ENCODE measurements at regions not wholly inside any gene's neighbourhood (a gene's known extent, or its start where the extent isn't known, plus 50 kb on each side); places are given as distances from the start of the nearest gene placed in this dataset.

GRCh38 chr12:5195244-5195643, 151.6 kb downstream of the KCNA5 start:
- Histone ChIP-seq H3K27me3 (ENCODE audit: control insufficient read depth in 1 of 2, insufficient read depth in 2 of 2, low read length in 1 of 2) (no peaks in the 10 kb centered on the region), H3K4me3 (ENCODE audit: low read length in 2 of 2) (no peak overlapping the region), H3K36me3 (ENCODE audit: control insufficient read depth in 1 of 2, insufficient read depth in 2 of 2, low read length in 1 of 2) (no peaks in the 10 kb centered on the region), H3K4me1 (ENCODE audit: control insufficient read depth in 1 of 2, insufficient read depth in 2 of 2, low read length in 2 of 2) (no peaks in the 10 kb centered on the region), H3K9me3 (ENCODE audit: control insufficient read depth, low read length) (no peaks in the 10 kb centered on the region), H3K27ac (ENCODE audit: low read depth in 1 of 2, low read length in 2 of 2) (no peak overlapping the region)
- no peak for ATAC-seq (ENCODE audit: low FRiP score)
- intact Hi-C loops (cut with DNase I), result no loop called here
- 32 to 65% methylated on average over 1 of the region's 1 CpG for WGBS, 2 donors
- no peak for DNase-seq

- H3K27ac ChIP-seq (ENCODE audit: low read depth in 1 of 2, low read length in 2 of 2), result no peak overlapping the region
- H3K27me3 ChIP-seq (ENCODE audit: control insufficient read depth in 1 of 2, insufficient read depth in 2 of 2, low read length in 1 of 2), result no peaks in the 10 kb centered on the region
- no peak overlapping the region for H3K4me3 ChIP-seq (ENCODE audit: low read length in 2 of 2)
- no peaks in the 10 kb centered on the region for H3K4me1 ChIP-seq (ENCODE audit: control insufficient read depth in 1 of 2, insufficient read depth in 2 of 2, low read length in 2 of 2)
- ATAC-seq (ENCODE audit: low FRiP score) (no peak), DNase-seq (no peak)
- intact Hi-C loops (cut with DNase I), result no loop called here
- H3K9me3 ChIP-seq (ENCODE audit: control insufficient read depth, low read length), result no peaks in the 10 kb centered on the region
- WGBS, 2 donors, result 41 to 45% methylated on average over 3 of the region's 3 CpGs
- H3K36me3 ChIP-seq (ENCODE audit: control insufficient read depth in 1 of 2, insufficient read depth in 2 of 2, low read length in 1 of 2), result no peaks in the 10 kb centered on the region
These were observed 152.0 kb downstream of the KCNA5 start for GRCh38 chr12:5195691-5196090.

- DNase-seq, result no peak
- ATAC-seq (ENCODE audit: low FRiP score), result no peak
- Histone ChIP-seq H3K27me3 (ENCODE audit: control insufficient read depth in 1 of 2, insufficient read depth in 2 of 2, low read length in 1 of 2) (no peaks in the 10 kb centered on the region), H3K36me3 (ENCODE audit: control insufficient read depth in 1 of 2, insufficient read depth in 2 of 2, low read length in 1 of 2) (no peaks in the 10 kb centered on the region), H3K27ac (ENCODE audit: low read depth in 1 of 2, low read length in 2 of 2) (no peak overlapping the region), H3K4me1 (ENCODE audit: control insufficient read depth in 1 of 2, insufficient read depth in 2 of 2, low read length in 2 of 2) (no peaks in the 10 kb centered on the region), H3K9me3 (ENCODE audit: control insufficient read depth, low read length) (no peaks in the 10 kb centered on the region), H3K4me3 (ENCODE audit: low read length in 2 of 2) (no peak overlapping the region)
- intact Hi-C loops (cut with DNase I), result no loop called here
- WGBS, 2 donors, result 79 to 81% methylated on average over 1 of the region's 1 CpG
These were observed 153.5 kb downstream of the KCNA5 start for GRCh38 chr12:5197131-5197530.

GRCh38 chr12:5197656-5198055, 154.0 kb downstream of the KCNA5 start:
- 87 to 91% methylated on average over 2 of the region's 2 CpGs for WGBS, 2 donors
- no peak for ATAC-seq (ENCODE audit: low FRiP score)
- intact Hi-C loops (cut with DNase I), result no loop called here
- H3K27me3 ChIP-seq (ENCODE audit: control insufficient read depth in 1 of 2, insufficient read depth in 2 of 2, low read length in 1 of 2), result no peaks in the 10 kb centered on the region
- H3K9me3 ChIP-seq (ENCODE audit: control insufficient read depth, low read length), result no peaks in the 10 kb centered on the region
- no peaks in the 10 kb centered on the region for H3K4me1 ChIP-seq (ENCODE audit: control insufficient read depth in 1 of 2, insufficient read depth in 2 of 2, low read length in 2 of 2)
- no peak overlapping the region for H3K27ac ChIP-seq (ENCODE audit: low read depth in 1 of 2, low read length in 2 of 2)
- no peak for DNase-seq
- no peak overlapping the region for H3K4me3 ChIP-seq (ENCODE audit: low read length in 2 of 2)
- H3K36me3 ChIP-seq (ENCODE audit: control insufficient read depth in 1 of 2, insufficient read depth in 2 of 2, low read length in 1 of 2), result no peaks in the 10 kb centered on the region

- peaks cover 4% of the 10 kb centered on the region for H3K9me3 ChIP-seq (ENCODE audit: control insufficient read depth, low read length)
- WGBS, 2 donors, result 29 to 30% methylated on average over 14 of the region's 14 CpGs
- H3K27ac ChIP-seq (ENCODE audit: low read depth in 1 of 2, low read length in 2 of 2), result no peak overlapping the region
- ATAC-seq (ENCODE audit: low FRiP score) (peak; percentile 73), DNase-seq (peak; percentile 54 to 87)
- no peak overlapping the region for H3K4me3 ChIP-seq (ENCODE audit: low read length in 2 of 2)
- H3K4me1 ChIP-seq (ENCODE audit: control insufficient read depth in 1 of 2, insufficient read depth in 2 of 2, low read length in 2 of 2), result no peaks in the 10 kb centered on the region
- intact Hi-C loops (cut with DNase I), result loop anchor here in 1 of 2 donors (10.0 kb wide), 1 partner anchor 314 kb away; no protein-coding TSS in a partner anchor
- no peaks in the 10 kb centered on the region for H3K36me3 ChIP-seq (ENCODE audit: control insufficient read depth in 1 of 2, insufficient read depth in 2 of 2, low read length in 1 of 2)
- no peaks in the 10 kb centered on the region for H3K27me3 ChIP-seq (ENCODE audit: control insufficient read depth in 1 of 2, insufficient read depth in 2 of 2, low read length in 1 of 2)
These were observed 156.8 kb downstream of the KCNA5 start for GRCh38 chr12:5200278-5201087.

- Histone ChIP-seq H3K27ac (ENCODE audit: low read depth in 1 of 2, low read length in 2 of 2) (no peak overlapping the region), H3K9me3 (ENCODE audit: control insufficient read depth, low read length) (peaks cover 4% of the 10 kb centered on the region), H3K4me3 (ENCODE audit: low read length in 2 of 2) (no peak overlapping the region), H3K36me3 (ENCODE audit: control insufficient read depth in 1 of 2, insufficient read depth in 2 of 2, low read length in 1 of 2) (no peaks in the 10 kb centered on the region), H3K27me3 (ENCODE audit: control insufficient read depth in 1 of 2, insufficient read depth in 2 of 2, low read length in 1 of 2) (no peaks in the 10 kb centered on the region), H3K4me1 (ENCODE audit: control insufficient read depth in 1 of 2, insufficient read depth in 2 of 2, low read length in 2 of 2) (no peaks in the 10 kb centered on the region)
- intact Hi-C loops (cut with DNase I), result loop anchor here in 1 of 2 donors (10.0 kb wide), 1 partner anchor 313 kb away; no protein-coding TSS in a partner anchor
- 77 to 78% methylated on average over 18 of the region's 18 CpGs for WGBS, 2 donors
- DNase-seq (no peak), ATAC-seq (ENCODE audit: low FRiP score) (no peak)
These were observed 158.0 kb downstream of the KCNA5 start for GRCh38 chr12:5201554-5202218.

GRCh38 chr12:5203274-5203673, 159.6 kb downstream of the KCNA5 start:
- WGBS, 2 donors, result 0% methylated on average over 1 of the region's 1 CpG
- intact Hi-C loops (cut with DNase I), result loop anchor here in 1 of 2 donors (10.0 kb wide), 1 partner anchor 312 kb away; no protein-coding TSS in a partner anchor
- DNase-seq (no peak), ATAC-seq (ENCODE audit: low FRiP score) (no peak)
- Histone ChIP-seq H3K9me3 (ENCODE audit: control insufficient read depth, low read length) (peaks cover 4% of the 10 kb centered on the region), H3K4me3 (ENCODE audit: low read length in 2 of 2) (no peak overlapping the region), H3K27ac (ENCODE audit: low read depth in 1 of 2, low read length in 2 of 2) (no peak overlapping the region), H3K27me3 (ENCODE audit: control insufficient read depth in 1 of 2, insufficient read depth in 2 of 2, low read length in 1 of 2) (no peaks in the 10 kb centered on the region), H3K4me1 (ENCODE audit: control insufficient read depth in 1 of 2, insufficient read depth in 2 of 2, low read length in 2 of 2) (no peaks in the 10 kb centered on the region), H3K36me3 (ENCODE audit: control insufficient read depth in 1 of 2, insufficient read depth in 2 of 2, low read length in 1 of 2) (no peaks in the 10 kb centered on the region)

GRCh38 chr12:5203720-5204119, 160.0 kb downstream of the KCNA5 start:
- Histone ChIP-seq H3K27ac (ENCODE audit: low read depth in 1 of 2, low read length in 2 of 2) (no peak overlapping the region), H3K4me3 (ENCODE audit: low read length in 2 of 2) (no peak overlapping the region), H3K27me3 (ENCODE audit: control insufficient read depth in 1 of 2, insufficient read depth in 2 of 2, low read length in 1 of 2) (no peaks in the 10 kb centered on the region), H3K9me3 (ENCODE audit: control insufficient read depth, low read length) (peaks cover 4% of the 10 kb centered on the region), H3K36me3 (ENCODE audit: control insufficient read depth in 1 of 2, insufficient read depth in 2 of 2, low read length in 1 of 2) (no peaks in the 10 kb centered on the region), H3K4me1 (ENCODE audit: control insufficient read depth in 1 of 2, insufficient read depth in 2 of 2, low read length in 2 of 2) (no peaks in the 10 kb centered on the region)
- ATAC-seq (ENCODE audit: low FRiP score), result no peak
- DNase-seq, result no peak
- intact Hi-C loops (cut with DNase I), result loop anchor here in 1 of 2 donors (10.0 kb wide), 1 partner anchor 311 kb away; no protein-coding TSS in a partner anchor
- WGBS, 2 donors, result 88 to 91% methylated on average over 4 of the region's 4 CpGs
